NCI-H446 (cell line): ENCODE measurements at regions not wholly inside any gene's neighbourhood (a gene's known extent, or its start where the extent isn't known, plus 50 kb on each side); places are given as distances from the start of the nearest gene placed in this dataset.
"Not testable (repeated sequence)": the region's sequence is repeated elsewhere in the genome, so short reads cannot be mapped to it uniquely, and the experiment has no call there.

Experiments
- DNase-seq, 2 experiments: peaks; one replicate each; lab custom pipeline; 2025; lab: John Stamatoyannopoulos, UW

DNA sequence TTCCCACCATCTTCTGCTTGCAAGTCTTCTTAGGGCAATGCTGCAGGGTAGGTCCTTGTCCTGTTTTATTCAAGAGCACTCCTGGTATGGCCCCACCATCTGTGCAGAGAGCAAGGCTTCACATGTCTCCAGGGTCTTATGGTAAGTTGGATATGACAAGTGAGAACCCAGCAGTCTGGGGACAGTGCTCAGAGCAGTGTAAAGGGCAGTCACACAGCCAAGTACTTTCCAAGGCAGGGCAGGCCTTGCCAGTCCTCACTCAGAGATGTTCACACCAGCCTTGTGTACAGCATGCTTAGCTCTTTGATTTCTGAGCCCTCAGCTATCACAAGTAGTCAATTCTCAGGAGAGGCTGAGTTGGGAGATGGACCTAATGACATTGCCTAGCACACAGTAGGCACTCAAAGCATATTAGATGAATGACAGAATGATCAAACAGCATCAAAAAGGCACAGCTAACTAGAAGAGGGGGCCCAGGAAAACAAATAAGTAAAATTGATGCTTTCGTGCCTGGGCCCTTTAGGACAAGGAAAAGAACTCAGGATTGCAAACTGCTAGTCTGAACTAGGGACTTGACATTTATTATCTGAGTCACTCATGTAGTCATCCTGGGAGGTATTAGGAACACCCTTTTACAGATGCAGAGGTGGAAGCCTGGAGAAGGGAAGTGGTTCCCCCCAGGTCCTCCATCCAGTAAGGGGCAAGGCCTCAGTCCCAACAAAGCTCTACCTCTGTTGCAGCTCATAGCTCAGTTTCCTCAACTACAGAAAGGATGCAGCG, 86.7 kb upstream of the CTAGE1 start:
- DNase-seq, result no peak

DNA sequence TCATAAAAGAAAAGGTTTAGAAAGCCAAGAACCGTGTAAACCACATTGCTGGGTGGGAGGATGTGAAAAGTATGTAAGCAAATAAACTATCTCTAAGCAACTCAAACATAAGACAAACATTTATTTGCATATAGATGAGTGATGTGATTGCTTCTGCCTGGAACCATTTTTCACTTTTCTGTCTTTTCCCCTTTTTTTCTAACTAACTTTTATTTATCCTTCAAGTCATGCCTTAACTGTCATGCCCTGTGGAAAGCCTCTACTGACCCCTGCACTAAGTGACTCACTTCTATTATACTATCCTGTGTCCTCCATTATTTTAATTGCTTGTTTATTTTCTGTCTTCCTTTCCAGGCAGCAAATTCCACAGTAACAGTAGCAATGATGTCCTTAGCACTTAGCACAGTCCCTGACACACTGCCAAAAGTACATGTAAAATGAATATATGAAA, 87.5 kb upstream of the CTAGE1 start:
- DNase-seq, result no peak

DNA sequence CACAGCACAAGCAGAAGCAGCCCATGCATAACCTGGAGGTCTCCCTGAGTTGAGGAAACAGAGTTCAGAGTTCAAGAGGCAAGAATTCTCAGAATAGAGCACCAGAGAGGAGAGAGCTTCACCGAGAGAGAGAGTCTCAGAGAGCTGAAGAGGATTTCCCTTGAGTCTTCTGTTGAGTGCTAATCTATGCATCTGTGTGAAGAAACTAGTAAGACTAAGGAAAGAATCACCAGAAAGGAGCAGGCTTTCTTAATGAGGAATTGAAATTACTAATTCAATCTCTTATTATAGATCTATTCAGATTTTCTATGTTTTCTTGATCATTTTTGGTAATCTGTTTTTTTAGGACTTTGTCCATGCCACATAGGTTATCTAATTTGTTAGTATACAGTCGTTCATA, 89.3 kb upstream of the CTAGE1 start:
- no peak for DNase-seq

DNA sequence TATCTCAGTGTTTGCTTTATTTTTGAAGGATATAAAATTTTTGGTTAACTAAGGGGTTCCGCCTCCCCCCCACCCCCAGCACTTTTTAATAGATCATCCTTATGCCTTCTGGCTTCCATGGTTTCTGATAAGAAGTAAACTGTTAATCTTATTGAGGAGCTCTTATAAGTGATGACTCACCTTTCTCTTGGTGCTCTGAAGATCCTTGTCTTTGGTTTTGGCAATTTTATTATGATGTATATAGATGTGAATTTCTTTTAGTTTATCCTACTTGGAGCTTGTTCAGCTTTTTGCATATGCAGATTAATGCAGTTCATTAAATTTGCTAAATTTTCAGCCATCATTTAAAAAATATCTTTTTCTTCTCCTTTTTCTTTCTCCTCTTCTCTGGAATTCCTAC, 91.7 kb upstream of the CTAGE1 start:
- no peak for DNase-seq

DNA sequence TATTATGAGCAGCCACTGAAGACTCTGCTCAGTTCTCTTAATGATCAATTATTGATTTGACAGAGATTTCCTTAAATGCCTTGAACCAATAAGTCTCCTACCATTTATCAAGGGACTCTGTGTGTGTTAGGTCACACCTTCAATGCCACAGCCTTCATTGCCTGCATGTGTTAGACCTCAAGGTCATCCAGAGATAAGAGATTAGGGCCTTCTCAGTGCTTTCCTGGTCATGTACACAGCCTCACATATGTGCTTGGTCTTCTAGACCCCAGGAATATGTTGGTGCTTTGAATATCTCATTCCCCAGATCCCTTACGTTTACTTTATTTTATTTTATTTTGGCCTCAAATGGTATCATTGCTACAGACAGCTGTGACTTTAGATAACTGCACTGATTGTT, 93.0 kb upstream of the CTAGE1 start:
- DNase-seq, result no peak

DNA sequence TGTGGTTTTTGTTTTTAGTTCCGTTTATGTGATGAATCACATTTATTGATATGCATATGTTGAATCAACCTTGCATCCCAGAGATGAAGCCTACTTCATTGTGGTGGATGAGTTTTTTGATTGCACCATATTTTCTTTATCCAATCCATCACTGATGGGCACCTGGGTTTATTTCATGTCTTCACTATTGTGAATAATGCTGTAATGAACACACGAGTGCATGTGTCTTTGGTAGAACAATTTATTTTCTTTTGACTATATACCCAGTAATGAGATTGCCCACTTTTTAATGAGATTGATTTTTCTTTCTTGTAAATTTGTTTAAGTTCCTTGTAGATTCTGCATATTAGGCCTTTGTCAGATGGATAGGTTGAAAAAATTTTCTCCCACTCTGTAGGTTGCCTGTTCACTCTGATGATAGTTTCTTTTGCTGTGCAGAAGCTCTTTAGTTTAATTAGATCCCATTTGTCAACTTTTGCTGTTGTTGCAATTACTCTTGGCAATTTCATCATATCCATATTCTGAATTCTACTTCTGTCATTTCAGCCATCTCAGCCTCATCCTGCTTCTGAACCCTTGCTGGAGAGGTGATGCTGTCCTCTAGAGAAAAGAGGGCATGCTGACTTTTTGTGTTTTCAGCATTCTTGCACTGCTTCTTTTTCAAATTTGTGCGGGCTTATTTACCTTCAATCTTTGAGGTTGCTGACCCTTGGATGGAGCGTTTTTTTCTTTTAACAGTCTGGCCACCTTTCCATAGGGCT, 96.2 kb upstream of the CTAGE1 start:
- no peak for DNase-seq

DNA sequence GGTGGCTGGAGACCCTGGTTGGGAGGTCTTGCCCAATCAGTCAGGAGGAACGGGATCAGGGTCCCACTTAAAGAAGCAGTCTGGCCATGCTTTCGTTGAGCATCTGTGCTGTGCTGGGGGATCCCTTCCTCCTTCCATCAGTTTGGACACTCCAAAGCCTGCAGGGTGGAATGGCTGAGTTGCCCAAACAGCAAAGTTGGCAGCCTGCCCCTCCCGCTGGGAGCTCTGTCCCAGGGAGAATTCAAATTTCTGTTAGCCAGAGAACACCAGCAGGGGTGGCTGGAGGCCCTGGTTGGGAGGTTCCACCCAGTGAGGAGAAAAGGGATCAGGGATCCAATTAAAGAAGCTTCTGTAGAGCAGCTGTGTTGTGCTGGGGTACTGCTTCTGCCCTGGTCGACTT, 96.9 kb upstream of the CTAGE1 start:
- no peak for DNase-seq

DNA sequence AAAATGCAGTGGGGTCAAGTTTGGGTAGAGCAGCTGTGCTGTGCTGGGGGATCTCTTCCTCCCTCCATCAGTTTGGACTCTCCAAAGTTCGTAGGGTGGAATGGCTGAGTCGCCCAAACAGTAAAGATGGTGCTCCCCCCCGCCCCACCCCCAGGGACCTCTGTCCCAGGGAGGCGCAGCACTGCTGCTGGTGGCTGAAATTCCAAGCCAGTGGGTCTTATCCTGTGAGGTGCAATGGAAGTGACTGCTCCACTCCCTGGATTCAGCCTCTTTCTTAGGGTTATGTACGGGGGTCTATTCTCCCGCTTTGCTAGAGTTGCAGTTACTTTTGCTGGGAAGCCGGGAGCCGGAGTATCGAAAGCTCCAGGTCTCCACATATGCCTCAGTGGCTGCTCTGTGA, 97.5 kb upstream of the CTAGE1 start:
- no peak for DNase-seq

DNA sequence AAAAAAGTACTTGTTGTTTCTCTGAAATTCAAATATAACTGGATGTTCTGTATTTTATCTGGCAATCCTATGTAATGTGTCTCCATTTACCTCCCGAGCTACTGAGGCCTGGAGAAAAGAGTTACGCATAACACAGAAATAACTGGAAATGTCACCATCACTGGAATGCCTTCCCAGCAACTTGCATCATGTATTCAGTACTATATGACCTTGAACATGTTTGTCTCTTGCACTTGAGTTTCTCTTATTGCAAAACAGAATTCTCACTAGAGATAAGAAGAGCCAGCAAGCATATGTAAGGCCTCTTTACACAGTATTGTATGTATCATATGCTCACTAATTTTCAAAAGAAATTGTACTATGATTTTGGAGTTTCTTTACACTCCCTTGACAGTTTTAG, 99.6 kb upstream of the CTAGE1 start:
- no peak for DNase-seq

DNA sequence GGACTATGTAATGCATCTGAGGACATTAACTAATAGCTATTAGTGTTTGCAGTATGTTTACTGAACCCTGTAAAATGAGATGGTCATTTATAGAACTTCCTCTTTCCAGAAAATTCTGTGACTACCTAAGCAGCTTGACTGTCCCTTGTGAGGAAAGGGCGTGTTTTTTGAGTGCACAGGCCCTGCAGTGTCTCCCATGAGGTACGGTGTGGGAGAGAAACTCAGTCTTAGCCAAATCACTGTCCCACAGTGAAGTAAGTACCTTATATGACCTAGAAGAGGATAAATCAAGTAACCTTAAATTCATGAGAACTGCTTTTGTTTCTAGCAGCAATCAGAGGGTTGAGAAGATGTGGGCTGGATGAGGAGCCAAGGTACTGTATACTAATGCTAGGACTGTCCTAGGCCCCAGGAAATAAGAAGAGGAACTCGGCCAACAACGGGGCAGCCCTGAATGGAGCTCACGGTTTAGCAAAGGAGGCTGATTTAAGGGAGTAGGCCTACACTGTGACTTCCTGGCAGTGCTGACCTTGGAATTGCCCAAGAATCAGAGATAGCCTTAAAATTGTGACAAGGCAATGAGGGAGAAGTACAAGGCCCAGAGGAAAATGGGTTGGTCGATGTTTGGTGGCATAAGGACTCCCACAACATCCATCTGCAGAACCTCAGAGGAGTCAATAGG, 103.5 kb upstream of the CTAGE1 start:
- no peak for DNase-seq

DNA sequence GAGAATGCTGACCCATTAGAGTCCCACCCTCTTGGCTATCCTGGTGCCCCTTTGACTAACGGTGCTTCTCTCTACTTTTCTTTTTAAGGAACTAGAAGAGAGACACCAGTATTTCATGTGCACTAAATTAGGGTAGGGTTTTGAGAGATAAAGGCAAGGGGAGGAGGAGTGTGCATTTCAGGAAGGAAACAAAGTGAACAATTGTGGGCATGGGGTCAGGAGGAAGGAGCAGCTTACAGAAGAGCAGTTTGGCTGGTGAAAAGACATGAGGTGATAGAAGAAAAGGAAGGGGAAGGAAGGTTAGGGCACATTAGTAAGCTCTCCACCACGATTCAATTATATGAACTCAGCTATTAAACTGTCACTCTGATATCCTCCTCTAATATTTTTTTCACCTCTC, 105.8 kb upstream of the CTAGE1 start:
- no peak for DNase-seq

DNA sequence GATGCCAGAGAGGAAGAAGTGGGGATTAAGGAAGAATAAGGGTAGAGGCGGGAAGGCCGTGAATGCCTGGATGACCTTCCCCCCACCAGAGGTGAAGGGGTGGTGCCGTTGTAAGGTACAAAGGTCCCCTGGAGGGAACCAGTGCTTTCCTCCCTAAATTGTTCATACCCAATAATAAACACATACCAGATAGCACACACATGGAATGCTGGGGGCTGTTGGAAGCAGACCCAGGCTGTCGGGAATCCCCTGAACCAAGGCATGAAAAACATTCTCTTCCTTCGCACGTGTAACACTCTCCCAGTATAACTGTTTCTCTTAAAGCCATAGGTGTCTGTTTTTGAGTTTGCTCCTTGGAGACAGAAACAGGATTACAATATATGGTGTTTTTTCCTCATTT, 107.1 kb upstream of the CTAGE1 start:
- DNase-seq, result no peak

DNA sequence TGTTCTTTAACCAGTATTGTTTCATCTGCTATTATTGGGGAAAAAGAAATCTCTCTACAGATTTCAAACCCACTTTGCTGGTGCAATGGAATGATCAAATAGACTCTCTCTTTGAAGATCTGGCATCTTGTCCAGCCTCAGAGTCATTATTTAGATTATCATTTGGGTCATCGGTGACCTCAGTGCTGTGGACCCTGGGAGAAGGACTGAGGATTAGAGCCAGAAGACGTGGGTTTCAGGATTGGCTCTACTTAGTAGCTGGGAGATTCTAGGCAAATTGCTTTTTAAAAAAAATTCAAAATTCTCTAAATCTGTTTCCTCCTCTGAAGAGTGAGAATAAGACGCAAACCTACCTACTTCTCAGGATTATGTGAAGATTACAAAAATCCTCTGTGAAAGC, 107.6 kb upstream of the CTAGE1 start:
- no peak for DNase-seq

DNA sequence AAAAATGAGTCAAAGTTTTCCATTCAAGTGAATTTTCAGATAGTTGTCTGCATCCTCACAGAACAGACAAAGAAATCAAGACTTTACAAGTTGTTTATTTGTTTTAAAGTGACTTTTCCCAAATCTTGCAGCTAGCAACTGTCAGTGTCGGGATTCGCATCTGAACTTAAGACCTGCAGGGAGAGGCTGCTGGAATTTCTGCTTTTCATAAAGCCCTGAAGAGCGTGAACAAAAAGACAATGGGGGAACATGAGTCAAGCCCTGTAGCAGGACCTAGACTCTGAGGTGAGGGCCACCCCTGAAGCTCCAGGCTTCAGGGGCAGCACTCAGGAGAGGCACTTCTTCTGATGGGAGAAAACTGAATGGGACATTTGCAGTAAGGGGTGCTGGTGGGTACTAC, 108.2 kb upstream of the CTAGE1 start:
- DNase-seq, result no peak

DNA sequence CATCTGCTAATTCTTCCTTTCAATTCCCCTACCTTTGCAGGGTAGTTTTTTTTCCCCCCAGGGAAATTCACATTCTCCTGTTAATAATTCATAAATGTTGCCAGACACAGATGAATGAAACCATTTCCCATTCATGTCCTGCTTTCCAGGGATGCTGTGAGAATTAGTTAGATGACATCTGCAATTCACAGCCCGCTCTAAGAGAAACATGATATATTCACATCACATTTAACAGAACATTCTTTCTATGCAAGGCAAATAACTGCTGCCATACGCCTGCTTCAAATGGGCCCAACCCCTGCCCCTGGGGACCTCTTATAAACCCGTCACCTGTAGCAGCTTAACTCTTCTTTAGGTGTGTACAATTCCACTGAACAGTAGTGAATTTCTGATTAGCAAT, 110.6 kb upstream of the CTAGE1 start:
- no peak for DNase-seq

DNA sequence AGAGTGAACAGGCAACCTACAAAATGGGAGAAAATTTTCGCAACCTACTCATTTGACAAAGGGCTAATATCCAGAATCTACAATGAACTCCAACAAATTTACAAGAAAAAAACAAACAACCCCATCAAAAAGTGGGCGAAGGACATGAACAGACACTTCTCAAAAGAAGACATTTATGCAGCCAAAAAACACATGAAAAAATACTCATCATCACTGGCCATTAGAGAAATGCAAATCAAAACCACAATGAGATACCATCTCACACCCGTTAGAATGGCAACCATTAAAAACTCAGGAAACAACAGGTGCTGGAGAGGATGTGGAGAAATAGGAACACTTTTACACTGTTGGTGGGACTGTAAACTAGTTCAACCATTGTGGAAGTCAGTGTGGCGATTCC, 117.0 kb upstream of the CTAGE1 start:
- not testable (repeated sequence) for DNase-seq

DNA sequence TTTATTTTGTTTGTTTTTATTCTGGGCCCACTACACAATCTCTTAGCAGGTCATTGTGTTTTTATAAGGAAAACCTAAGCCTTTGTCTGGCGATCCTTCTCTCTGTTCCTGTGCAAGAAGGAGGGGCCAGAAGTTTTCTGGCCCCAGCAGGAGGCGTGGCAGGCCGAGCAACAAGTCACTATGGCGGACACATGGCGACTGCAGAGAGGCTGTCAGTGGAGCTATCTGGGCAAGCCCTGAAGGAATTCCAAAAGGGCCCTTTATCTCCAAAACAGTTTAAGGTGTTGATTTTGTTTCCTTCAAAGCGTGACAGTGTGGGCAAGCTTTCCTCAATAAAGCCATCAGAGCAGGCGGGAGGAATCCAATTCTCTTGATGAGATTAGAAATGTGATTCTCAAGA, 118.8 kb upstream of the CTAGE1 start:
- no peak for DNase-seq

DNA sequence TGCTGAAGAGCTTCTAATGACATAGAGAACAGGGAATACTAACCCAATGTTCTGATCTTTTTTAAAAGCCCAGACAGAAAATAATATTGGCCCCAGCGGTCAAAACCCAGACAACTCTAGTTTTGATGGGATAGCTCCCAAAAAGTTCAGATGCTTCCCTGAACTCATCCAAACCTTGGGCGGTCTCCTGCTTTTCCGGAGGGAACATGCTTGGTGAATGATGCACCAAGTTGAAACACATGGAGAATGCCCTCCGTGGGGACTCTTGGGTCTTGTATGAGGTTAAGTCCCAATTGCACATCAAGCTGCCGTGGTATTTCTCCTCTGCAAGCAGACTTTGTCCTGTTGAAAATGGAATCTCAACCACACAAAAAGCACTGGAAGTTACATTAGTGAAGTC, 120.7 kb upstream of the CTAGE1 start:
- DNase-seq, result no peak

DNA sequence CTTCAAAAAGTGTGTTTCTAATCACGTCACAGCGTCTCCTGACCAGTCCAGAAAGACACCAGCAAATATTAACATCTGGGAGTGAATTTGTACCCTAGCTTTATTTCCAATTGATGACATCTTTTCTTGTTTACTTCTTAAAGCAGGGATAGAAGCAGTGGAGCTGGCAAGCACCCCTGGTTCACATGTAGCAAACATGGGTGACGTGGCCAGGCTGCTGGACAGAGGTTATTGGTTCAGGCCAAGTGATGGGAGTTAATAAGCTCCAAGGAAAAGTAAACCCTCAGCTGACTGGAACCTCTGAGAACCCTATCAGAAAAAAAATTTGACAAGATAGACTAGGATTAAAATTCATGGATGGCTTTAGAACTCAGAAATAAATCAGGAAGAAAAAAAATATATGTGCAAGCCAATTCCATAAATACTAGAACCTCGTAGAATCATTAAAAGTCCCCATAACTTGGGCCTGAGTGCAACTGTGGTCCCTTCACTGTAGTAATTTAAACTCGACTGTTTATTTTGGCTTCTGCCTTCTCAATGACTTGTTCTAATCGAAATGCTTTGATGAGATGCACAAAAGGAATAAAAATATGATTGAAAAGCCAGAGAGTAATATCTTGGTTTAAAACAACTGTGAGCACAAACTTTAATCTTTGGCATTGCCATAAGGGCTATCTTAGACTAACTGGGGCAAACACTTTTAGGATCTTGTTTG, 121.5 kb upstream of the CTAGE1 start:
- no peak for DNase-seq

DNA sequence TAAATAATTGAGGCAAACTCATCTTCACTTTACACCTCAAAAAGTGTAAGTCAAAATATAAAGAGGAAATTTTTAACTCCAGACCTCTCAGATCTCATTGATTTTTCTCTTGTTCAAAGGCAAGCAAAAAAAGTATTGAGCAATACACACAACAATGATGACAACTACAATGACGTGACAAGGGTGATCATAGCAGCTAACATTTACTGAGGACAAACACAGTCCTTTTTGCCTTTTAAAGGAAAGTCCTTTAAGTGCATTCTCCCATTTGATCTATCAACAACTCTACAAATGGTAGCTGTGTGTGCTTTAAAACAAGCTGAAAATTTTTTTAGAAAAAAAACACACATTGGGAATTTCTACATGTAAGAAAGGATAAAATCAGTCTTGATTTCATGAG, 123.5 kb upstream of the CTAGE1 start:
- no peak for DNase-seq

DNA sequence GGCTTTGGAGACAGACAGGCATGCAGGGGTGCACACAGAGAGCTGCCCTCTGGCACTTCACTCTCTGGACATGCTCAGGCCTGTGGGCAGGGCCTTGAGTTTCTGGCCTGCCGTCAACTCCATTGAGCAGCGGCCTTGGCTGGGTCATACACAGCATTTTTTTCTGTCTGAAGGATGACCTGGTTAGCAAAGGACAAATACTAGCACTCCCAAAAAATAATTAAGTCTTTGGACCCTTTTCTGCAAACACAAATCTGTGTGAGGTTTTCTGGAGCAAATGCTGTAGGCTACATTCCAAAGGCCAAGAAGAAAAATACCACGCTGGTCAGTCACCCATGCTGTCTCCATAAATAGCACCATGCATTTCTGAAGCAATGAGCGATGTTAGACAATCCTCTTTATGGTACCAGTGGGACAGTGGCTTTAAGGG, 124.7 kb upstream of the CTAGE1 start:
- no peak for DNase-seq

DNA sequence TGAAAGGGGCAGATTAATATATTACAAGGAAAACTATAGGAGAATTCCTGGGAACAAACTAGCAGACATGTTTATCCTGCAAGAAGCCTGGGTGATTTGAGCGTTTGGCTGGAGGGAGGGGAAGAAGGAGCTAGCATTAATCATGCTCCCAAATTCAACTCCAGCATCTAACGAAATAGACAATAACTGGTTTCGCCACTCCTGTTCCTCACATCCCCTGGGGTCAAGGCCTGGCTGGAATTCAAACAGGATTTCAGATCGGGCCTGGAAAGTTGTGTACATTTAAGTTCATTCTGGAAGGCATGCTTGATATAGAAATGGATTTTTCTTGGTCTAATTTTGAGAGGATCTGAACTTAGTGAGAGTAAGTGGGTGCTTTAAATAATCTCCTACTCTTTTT, 126.1 kb upstream of the CTAGE1 start:
- no peak for DNase-seq
